ENCODE measurements at regions not wholly inside any gene's neighbourhood (a gene's known extent, or its start where the extent isn't known, plus 50 kb on each side); places are given as distances from the start of the nearest gene placed in this dataset.
A peak's percentile ranks its signal among the peaks of the same experiment; 100 is the strongest.

DNA sequence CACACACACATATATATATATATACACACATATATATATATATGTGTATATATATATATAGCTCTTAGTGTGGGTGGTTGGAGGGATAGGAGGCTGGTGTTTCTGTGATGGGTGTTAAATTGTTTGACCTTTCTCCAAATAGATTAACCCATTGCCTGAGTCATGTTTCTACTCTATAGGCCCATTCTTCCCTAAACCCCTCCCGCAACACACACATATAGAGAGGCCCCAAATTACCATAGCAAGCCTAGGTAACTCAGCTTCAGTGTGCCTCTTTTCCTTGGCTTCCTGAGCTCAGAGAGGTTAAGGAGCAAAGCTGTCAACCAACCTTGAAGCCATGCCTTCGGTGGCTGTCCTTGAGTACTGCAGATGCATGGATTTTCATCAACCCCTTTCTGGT is 98.7 kb upstream of the ADO start:
- no TSS peak for BruUV-seq (replicated peaks)
- Histone ChIP-seq H3K27me3 (ENCODE audit: low read length) (no peaks in the 10 kb centered on the region), H3K4me3 (ENCODE audit: low read length) (no peak overlapping the region), H2AFZ (ENCODE audit: low read length) (no peak overlapping the region), H3K4me2 (ENCODE audit: low read length) (no peak overlapping the region), H3K79me2 (ENCODE audit: low read length) (no peaks in the 10 kb centered on the region), H3K4me1 (ENCODE audit: insufficient read depth, low read length) (no peaks in the 10 kb centered on the region), H3K9me3 (ENCODE audit: low read length) (no peaks in the 10 kb centered on the region), H3K27ac (ENCODE audit: low read length) (no peak overlapping the region), H3K36me3 (ENCODE audit: low read depth, low read length) (no peaks in the 10 kb centered on the region), H4K20me1 (ENCODE audit: low read length) (no peaks in the 10 kb centered on the region), H3F3A (ENCODE audit: low read length, unreplicated experiment) (no peaks in the 10 kb centered on the region), H3K9ac (ENCODE audit: low read length) (no peak overlapping the region), H3K9me2 (replicated peaks; ENCODE audit: low read length) (no peaks in the 10 kb centered on the region; the same call in 1 of the 2 replicates)
- ATAC-seq = peak; percentile 31; the same call in 1 of the 2 replicates
- POLR2A ChIA-PET (ENCODE audit: unreplicated experiment) = interaction anchor here (0.6 kb wide), 1 partner anchor 389 kb away, joined by 6 read pairs; no protein-coding TSS in a partner anchor
- TF ChIP-seq CTCF (conservative IDR thresholded peaks at IDR 0.05; ENCODE audit: low read depth, low read length) = no peak
- no peak for TF ChIP-seq EZH2phosphoT487 (IDR thresholded peaks at IDR 0.05; ENCODE audit: borderline replicate concordance, low read length)
- no peak for TF ChIP-seq EZH2 (IDR thresholded peaks at IDR 0.05; ENCODE audit: low read length, unreplicated experiment)
- CTCF ChIA-PET = no interaction called here
- no peak for DNase-seq
- intact Hi-C loops (cut with micrococcal nuclease) = no loop called here

DNA sequence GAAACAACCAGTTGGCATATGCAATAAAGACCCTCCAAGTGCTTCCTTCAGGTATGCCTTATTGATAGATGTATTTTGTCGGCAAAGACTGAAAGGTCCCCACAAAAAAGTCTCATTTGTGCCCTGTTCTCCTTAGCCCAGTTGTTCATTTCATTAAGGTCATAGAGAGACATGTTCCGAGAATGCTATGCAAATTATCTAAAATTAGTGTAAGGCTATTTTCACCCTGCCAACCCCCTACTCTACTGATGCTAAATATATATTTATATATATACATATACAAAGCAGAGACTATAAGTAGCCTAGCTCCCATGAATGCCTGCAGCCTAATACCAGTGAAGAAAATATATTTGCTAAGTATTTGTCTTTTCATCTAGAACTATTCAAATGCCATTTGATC is 96.7 kb upstream of the ADO start:
- Histone ChIP-seq H3K9me2 (replicated peaks; ENCODE audit: low read length) (no peaks in the 10 kb centered on the region; the same call in 1 of the 2 replicates), H3K4me2 (ENCODE audit: low read length) (no peak overlapping the region), H3F3A (ENCODE audit: low read length, unreplicated experiment) (no peaks in the 10 kb centered on the region), H3K9ac (ENCODE audit: low read length) (no peak overlapping the region), H4K20me1 (ENCODE audit: low read length) (no peaks in the 10 kb centered on the region), H3K36me3 (ENCODE audit: low read depth, low read length) (no peaks in the 10 kb centered on the region), H2AFZ (ENCODE audit: low read length) (no peak overlapping the region), H3K27ac (ENCODE audit: low read length) (no peak overlapping the region), H3K4me1 (ENCODE audit: insufficient read depth, low read length) (no peaks in the 10 kb centered on the region), H3K4me3 (ENCODE audit: low read length) (no peak overlapping the region), H3K27me3 (ENCODE audit: low read length) (no peaks in the 10 kb centered on the region), H3K79me2 (ENCODE audit: low read length) (no peaks in the 10 kb centered on the region), H3K9me3 (ENCODE audit: low read length) (no peaks in the 10 kb centered on the region)
- TF ChIP-seq EZH2 (IDR thresholded peaks at IDR 0.05; ENCODE audit: low read length, unreplicated experiment) (no peak), EZH2phosphoT487 (IDR thresholded peaks at IDR 0.05; ENCODE audit: borderline replicate concordance, low read length) (no peak), CTCF (conservative IDR thresholded peaks at IDR 0.05; ENCODE audit: low read depth, low read length) (no peak)
- intact Hi-C loops (cut with micrococcal nuclease) = no loop called here
- ChIA-PET POLR2A (ENCODE audit: unreplicated experiment) (interaction anchor here (0.6 kb wide), 1 partner anchor 91 kb away, joined by 3 read pairs; no protein-coding TSS in a partner anchor), CTCF (no interaction called here)
- BruUV-seq (replicated peaks) = no TSS peak
- ATAC-seq (no peak), DNase-seq (no peak)

GRCh38 chr10:62708569-62708968 is 96.0 kb upstream of the ADO start:
- DNase-seq (no peak), ATAC-seq (no peak)
- Histone ChIP-seq H3K9me2 (replicated peaks; ENCODE audit: low read length) (no peaks in the 10 kb centered on the region; the same call in 1 of the 2 replicates), H3K9me3 (ENCODE audit: low read length) (no peaks in the 10 kb centered on the region), H3K79me2 (ENCODE audit: low read length) (no peaks in the 10 kb centered on the region), H3K27me3 (ENCODE audit: low read length) (no peaks in the 10 kb centered on the region), H3K4me1 (ENCODE audit: insufficient read depth, low read length) (no peaks in the 10 kb centered on the region), H3K9ac (ENCODE audit: low read length) (no peak overlapping the region), H3K36me3 (ENCODE audit: low read depth, low read length) (no peaks in the 10 kb centered on the region), H3K4me3 (ENCODE audit: low read length) (no peak overlapping the region), H3K27ac (ENCODE audit: low read length) (no peak overlapping the region), H2AFZ (ENCODE audit: low read length) (no peak overlapping the region), H3F3A (ENCODE audit: low read length, unreplicated experiment) (no peaks in the 10 kb centered on the region), H3K4me2 (ENCODE audit: low read length) (no peak overlapping the region), H4K20me1 (ENCODE audit: low read length) (no peaks in the 10 kb centered on the region)
- ChIA-PET CTCF (no interaction called here), POLR2A (ENCODE audit: unreplicated experiment) (no interaction called here)
- TF ChIP-seq EZH2 (IDR thresholded peaks at IDR 0.05; ENCODE audit: low read length, unreplicated experiment) = no peak
- no peak for TF ChIP-seq CTCF (conservative IDR thresholded peaks at IDR 0.05; ENCODE audit: low read depth, low read length)
- TF ChIP-seq EZH2phosphoT487 (IDR thresholded peaks at IDR 0.05; ENCODE audit: borderline replicate concordance, low read length) = no peak
- intact Hi-C loops (cut with micrococcal nuclease) = no loop called here
- no TSS peak for BruUV-seq (replicated peaks)
